Panc1 (cell line): ENCODE measurements at regions not wholly inside any gene's neighbourhood (a gene's known extent, or its start where the extent isn't known, plus 50 kb on each side); places are given as distances from the start of the nearest gene placed in this dataset.

Source experiments
- ATAC-seq: fragments of 200-7000 bp; cut with Tn5 transposase; 2 replicates; pipeline ENCODE4 v1.9.1; 2020; ENCODE audit warnings: mild to moderate bottlenecking, moderate library complexity
- BruUV-seq: library from RNA; stranded (reverse); fragments of 400-500 nt; replicated peaks from 2 replicates; lab custom pipeline; 2021; lab: Mats Ljungman, UMichigan
- CTCF ChIA-PET: fragments of 300-600 bp; sonication (Branson Sonifier 250); formaldehyde crosslinking; loops from one replicate; lab custom pipeline; 2022; ENCODE audit warnings: antibody characterized with exemption; lab: Charles Lee
- POLR2A ChIA-PET: fragments of 300-600 bp; sonication (Branson Sonifier 250); formaldehyde crosslinking; loops from one replicate; lab custom pipeline; 2022; ENCODE audit warnings: antibody characterized with exemption; lab: Charles Lee
- DNase-seq: peaks from one replicate; pipeline ENCODE4 v3.0.0-alpha.2; 2010; ENCODE audit warnings: low read depth, low spot score
- H3K27ac ChIP-seq: 2 replicates; pipeline ENCODE4 v1.5.1; 2011; ENCODE audit warnings: mild to moderate bottlenecking, low read length, inconsistent platforms
- H3K27me3 ChIP-seq: fragments of 200-500 bp; sonication (Bioruptor generic); 2 replicates; pipeline ENCODE4 v1.6.0; 2014; ENCODE audit warnings: low read length, inconsistent platforms; ENCODE audit not compliant: control insufficient read depth, insufficient read depth
- H3K36me3 ChIP-seq: fragments of 200-500 bp; sonication (Bioruptor generic); 2 replicates; pipeline ENCODE4 v1.5.1; 2014; ENCODE audit warnings: inconsistent platforms, mild to moderate bottlenecking, low read length, moderate library complexity; ENCODE audit not compliant: control insufficient read depth, insufficient read depth
- H3K4me1 ChIP-seq: 2 replicates; pipeline ENCODE4 v1.5.1; 2011; ENCODE audit warnings: inconsistent platforms, mild to moderate bottlenecking, low read length, moderate library complexity; ENCODE audit not compliant: control insufficient read depth, insufficient read depth
- H3K4me3 ChIP-seq, 2 experiments: 2 replicates each; pipeline ENCODE4 v1.5.1; 2011 to 2012; ENCODE audit warnings: low read depth in 2 of 2, low read length in 2 of 2, mild to moderate bottlenecking in 2 of 2, inconsistent platforms in 1 of 2, moderate library complexity in 1 of 2
- H3K9me3 ChIP-seq: fragments of 200-500 bp; sonication (Bioruptor generic); 2 replicates; pipeline ENCODE4 v1.5.1; 2014; ENCODE audit warnings: low read depth, mild to moderate bottlenecking, inconsistent platforms, low read length, moderate library complexity; ENCODE audit not compliant: control insufficient read depth, insufficient read depth
- CTCF ChIP-seq: fragments of 450-650 bp; IDR thresholded peaks from 2 replicates; pipeline ENCODE4 v1.5.1; 2017; ENCODE audit warnings: mild to moderate bottlenecking
- POLR2AphosphoS5 ChIP-seq: IDR thresholded peaks from 2 replicates; pipeline ENCODE4 v1.6.1; 2012; ENCODE audit warnings: mild to moderate bottlenecking, low read depth, low read length, moderate library complexity
- REST ChIP-seq, 2 experiments: IDR thresholded peaks; 2 replicates each; pipeline ENCODE4 v1.6.1; 2011 to 2012; ENCODE audit warnings: low read depth in 2 of 2, control low read depth in 1 of 2, low read length in 1 of 2, mild to moderate bottlenecking in 1 of 2, moderate library complexity in 1 of 2; ENCODE audit not compliant: insufficient read depth in 1 of 2
- SIN3A ChIP-seq: IDR thresholded peaks from 2 replicates; pipeline ENCODE4 v1.6.1; 2012; ENCODE audit warnings: low read depth, mild to moderate bottlenecking, low read length, moderate library complexity, borderline replicate concordance; ENCODE audit not compliant: insufficient read depth
- TCF7L2 ChIP-seq: IDR thresholded peaks from 2 replicates; pipeline ENCODE4 v1.6.1; 2011; ENCODE audit warnings: mild to moderate bottlenecking, low read depth, low read length, inconsistent platforms
- in situ Hi-C: cut with HindIII; loops from 2 replicates; pipeline ENCODE4 v1.10.0; 2016; ENCODE audit warnings: low sequenced_read_pairs, low pct_unique_long_range_greater_than_20kb
- intact Hi-C: fragments of 100-400 bp; cut with micrococcal nuclease; formaldehyde crosslinking; loops from one replicate; pipeline ENCODE4 v1.10.0; 2022; ENCODE audit not compliant: unreplicated experiment

- in situ Hi-C loops (no loop called here), intact Hi-C loops (no loop called here)
- DNase-seq (no peak), ATAC-seq (no peak)
- TF ChIP-seq TCF7L2 (no peak), POLR2AphosphoS5 (no peak), CTCF (no peak), REST (IDR thresholded peaks at IDR 0.05; ENCODE audit: insufficient read depth in 1 of 2, low read depth in 2 of 2, low read length in 1 of 2) (no peak), SIN3A (no peak)
- CTCF ChIA-PET, result no interaction called here
- no peak overlapping the region for H3K4me3 ChIP-seq
- H3K9me3 ChIP-seq, result no peaks in the 10 kb centered on the region
- no TSS peak for BruUV-seq
- POLR2A ChIA-PET, result no interaction called here
- no peaks in the 10 kb centered on the region for H3K36me3 ChIP-seq
- no peaks in the 10 kb centered on the region for H3K27me3 ChIP-seq
- no peaks in the 10 kb centered on the region for H3K4me1 ChIP-seq
- H3K27ac ChIP-seq, result no peak overlapping the region
Observed at GRCh38 chr4:55242506-55242905, 103.5 kb upstream of the SRD5A3 start.

- Histone ChIP-seq H3K36me3 (no peaks in the 10 kb centered on the region), H3K4me1 (no peaks in the 10 kb centered on the region), H3K27ac (no peak overlapping the region), H3K9me3 (no peaks in the 10 kb centered on the region), H3K4me3 (no peak overlapping the region), H3K27me3 (no peaks in the 10 kb centered on the region)
- in situ Hi-C loops, result no loop called here
- intact Hi-C loops, result no loop called here
- TF ChIP-seq REST (IDR thresholded peaks at IDR 0.05; ENCODE audit: insufficient read depth in 1 of 2, low read depth in 2 of 2, low read length in 1 of 2) (no peak), TCF7L2 (no peak), POLR2AphosphoS5 (no peak), SIN3A (no peak), CTCF (no peak)
- no peak for ATAC-seq
- BruUV-seq, result no TSS peak
- ChIA-PET POLR2A (no interaction called here), CTCF (no interaction called here)
- no peak for DNase-seq
Observed at GRCh38 chr4:55247521-55247920, 98.5 kb upstream of the SRD5A3 start.
